Progenitor cell of endocrine pancreas (in vitro differentiated cells): ENCODE measurements at regions not wholly inside any gene's neighbourhood (a gene's known extent, or its start where the extent isn't known, plus 50 kb on each side); places are given as distances from the start of the nearest gene placed in this dataset.
"Not testable (repeated sequence)": the region's sequence is repeated elsewhere in the genome, so short reads cannot be mapped to it uniquely, and the experiment has no call there.

Experiments used
- DNase-seq: peaks from one replicate; pipeline ENCODE4 v3.0.0; 2021; ENCODE audit warnings: low spot score; ENCODE audit not compliant: unreplicated experiment
- H3K27ac Mint-ChIP-seq: 2 replicates; pipeline ENCODE4 v1.8.0; 2021; ENCODE audit warnings: mild to moderate bottlenecking, moderate library complexity, mixed read lengths
- H3K27me3 Mint-ChIP-seq: 2 replicates; pipeline ENCODE4 v1.8.0; 2021; ENCODE audit warnings: mixed read lengths
- H3K36me3 Mint-ChIP-seq: 2 replicates; pipeline ENCODE4 v1.8.0; 2022; ENCODE audit warnings: mixed read lengths; ENCODE audit not compliant: insufficient read depth
- H3K4me1 Mint-ChIP-seq: 2 replicates; pipeline ENCODE4 v1.8.0; 2021; ENCODE audit warnings: low read depth, mixed read lengths
- H3K4me3 Mint-ChIP-seq: 2 replicates; pipeline ENCODE4 v1.8.0; 2021; ENCODE audit warnings: low read depth, mild to moderate bottlenecking, moderate library complexity, mixed read lengths
- H3K9me3 Mint-ChIP-seq: 2 replicates; pipeline ENCODE4 v1.8.0; 2021; ENCODE audit warnings: low read depth, mixed read lengths
- TF ChIP-seq, protein P1 (sequence below): fragments of 200-600 bp; sonication (generic); IDR thresholded peaks from one replicate; pipeline ENCODE4 v1.5.0; 2021; ENCODE audit warnings: antibody characterized with exemption, mild to moderate bottlenecking; ENCODE audit not compliant: unreplicated experiment

DNA sequence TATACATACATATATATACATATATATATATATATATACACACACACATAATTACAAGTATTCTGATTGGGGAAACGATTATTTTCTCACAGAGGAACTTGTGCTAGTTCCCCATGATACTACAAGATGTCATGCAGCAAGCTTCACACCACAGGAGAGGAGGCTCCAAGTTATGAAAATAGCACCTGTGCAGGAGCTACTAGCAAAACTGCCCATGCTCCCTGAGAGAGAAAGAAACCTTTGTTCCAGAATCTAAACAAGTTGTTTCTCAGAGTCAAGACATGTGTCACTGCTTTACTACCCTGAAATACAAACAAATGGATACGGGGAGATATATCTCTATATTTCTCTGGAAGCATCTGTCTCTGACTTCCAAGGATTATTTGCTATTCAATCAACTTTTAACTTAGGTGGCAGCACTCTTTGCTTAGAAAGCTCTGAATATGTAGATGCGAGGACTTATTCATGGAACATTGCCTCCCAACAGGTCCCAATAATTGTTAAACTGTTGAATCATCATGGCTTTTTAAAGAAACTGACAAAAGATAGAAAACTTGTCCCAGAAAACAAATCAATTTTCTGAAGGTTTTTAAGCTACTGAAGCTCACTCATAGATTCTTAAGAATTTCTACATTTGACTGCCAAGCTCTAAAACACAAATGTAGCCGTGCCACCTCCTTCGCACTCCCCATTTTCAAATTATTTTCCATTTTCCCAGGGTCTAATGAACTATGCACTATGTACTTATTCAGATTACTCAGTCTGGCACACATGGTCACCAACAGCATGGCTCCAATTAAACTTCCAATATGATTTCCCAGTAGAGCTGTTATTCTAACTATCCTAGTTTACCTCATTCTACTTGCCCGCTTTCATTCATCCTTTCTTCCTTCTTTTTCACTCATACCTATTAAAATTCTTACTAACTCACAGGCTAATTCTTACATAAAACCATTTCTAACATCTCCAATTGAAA is 929.1 kb downstream of the LTN1 start:
- TF ChIP-seq, protein P1, sequence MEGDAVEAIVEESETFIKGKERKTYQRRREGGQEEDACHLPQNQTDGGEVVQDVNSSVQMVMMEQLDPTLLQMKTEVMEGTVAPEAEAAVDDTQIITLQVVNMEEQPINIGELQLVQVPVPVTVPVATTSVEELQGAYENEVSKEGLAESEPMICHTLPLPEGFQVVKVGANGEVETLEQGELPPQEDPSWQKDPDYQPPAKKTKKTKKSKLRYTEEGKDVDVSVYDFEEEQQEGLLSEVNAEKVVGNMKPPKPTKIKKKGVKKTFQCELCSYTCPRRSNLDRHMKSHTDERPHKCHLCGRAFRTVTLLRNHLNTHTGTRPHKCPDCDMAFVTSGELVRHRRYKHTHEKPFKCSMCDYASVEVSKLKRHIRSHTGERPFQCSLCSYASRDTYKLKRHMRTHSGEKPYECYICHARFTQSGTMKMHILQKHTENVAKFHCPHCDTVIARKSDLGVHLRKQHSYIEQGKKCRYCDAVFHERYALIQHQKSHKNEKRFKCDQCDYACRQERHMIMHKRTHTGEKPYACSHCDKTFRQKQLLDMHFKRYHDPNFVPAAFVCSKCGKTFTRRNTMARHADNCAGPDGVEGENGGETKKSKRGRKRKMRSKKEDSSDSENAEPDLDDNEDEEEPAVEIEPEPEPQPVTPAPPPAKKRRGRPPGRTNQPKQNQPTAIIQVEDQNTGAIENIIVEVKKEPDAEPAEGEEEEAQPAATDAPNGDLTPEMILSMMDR = no peak
- H3K4me1 Mint-ChIP-seq = peaks cover 4% of the 10 kb centered on the region
- no peak overlapping the region for H3K27ac Mint-ChIP-seq
- no peaks in the 10 kb centered on the region for H3K27me3 Mint-ChIP-seq
- H3K4me3 Mint-ChIP-seq = no peak overlapping the region
- no peak for DNase-seq
- H3K9me3 Mint-ChIP-seq = peaks cover 8% of the 10 kb centered on the region
- H3K36me3 Mint-ChIP-seq = no peaks in the 10 kb centered on the region

DNA sequence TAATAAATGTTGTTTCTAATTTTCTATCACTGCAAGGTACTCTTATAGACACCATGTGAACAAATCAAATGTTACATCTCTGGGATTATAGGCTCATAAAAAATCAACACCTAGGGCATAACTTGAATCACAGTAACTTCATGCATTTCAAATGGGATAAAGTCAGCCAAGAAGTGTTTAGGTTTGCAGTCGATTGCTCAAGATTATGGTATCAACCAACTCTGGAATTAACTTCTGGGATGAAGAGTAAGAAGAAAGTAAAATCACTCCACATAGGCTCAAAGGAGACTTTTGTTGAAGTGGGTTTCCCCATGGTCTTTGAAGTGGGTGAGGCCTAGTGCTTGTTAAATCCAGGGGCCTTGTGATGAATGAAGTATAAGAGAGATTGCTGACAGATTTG is 939.7 kb downstream of the LTN1 start:
- not testable (repeated sequence) for H3K36me3 Mint-ChIP-seq, H3K27ac Mint-ChIP-seq, DNase-seq, H3K4me1 Mint-ChIP-seq, H3K4me3 Mint-ChIP-seq, H3K27me3 Mint-ChIP-seq, H3K9me3 Mint-ChIP-seq

DNA sequence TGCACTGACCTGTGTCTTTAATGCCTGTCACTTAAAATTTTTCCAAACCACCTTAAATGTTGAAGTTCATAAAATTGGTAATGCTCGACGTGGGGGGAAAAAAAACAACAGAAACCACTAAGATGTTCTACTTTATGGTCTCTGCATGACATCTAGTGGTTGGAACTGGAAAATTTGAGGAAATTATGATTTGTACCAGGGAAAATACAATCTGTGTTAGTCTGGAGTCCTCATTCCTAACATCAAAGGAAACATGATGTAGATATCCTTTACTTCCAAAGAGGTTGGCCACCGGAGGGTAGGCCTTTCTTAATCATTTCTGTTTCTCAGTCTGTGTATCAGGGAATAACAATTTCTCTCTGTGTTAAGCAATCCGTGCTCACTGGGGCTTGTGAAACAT is 941.0 kb downstream of the LTN1 start:
- H3K9me3 Mint-ChIP-seq, H3K4me3 Mint-ChIP-seq, DNase-seq, H3K4me1 Mint-ChIP-seq, H3K36me3 Mint-ChIP-seq, H3K27ac Mint-ChIP-seq, H3K27me3 Mint-ChIP-seq: not testable (repeated sequence)
- TF ChIP-seq, protein P1 = peak; percentile 73

DNA sequence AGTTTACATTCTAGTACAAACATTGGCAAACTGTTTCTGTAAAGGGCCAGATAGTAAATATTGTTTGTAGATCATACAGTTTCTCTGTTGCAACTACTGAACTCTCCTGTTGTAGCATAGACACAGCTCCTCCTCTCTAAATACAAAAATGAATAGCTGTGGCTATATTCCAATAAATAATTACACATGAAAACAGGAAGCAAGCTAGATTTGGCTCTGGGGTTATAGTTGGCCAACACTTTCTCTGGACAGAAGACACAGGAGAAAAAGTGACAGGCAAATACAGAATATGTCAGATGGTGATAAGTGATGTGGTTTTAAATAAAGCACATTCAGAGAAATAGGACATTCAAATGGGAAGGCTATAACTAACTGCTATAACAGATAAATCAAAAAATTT is 957.0 kb downstream of the LTN1 start:
- H3K9me3 Mint-ChIP-seq = peaks cover 25% of the 10 kb centered on the region
- DNase-seq, H3K4me3 Mint-ChIP-seq, H3K36me3 Mint-ChIP-seq, H3K4me1 Mint-ChIP-seq, H3K27me3 Mint-ChIP-seq, H3K27ac Mint-ChIP-seq: not testable (repeated sequence)

DNA sequence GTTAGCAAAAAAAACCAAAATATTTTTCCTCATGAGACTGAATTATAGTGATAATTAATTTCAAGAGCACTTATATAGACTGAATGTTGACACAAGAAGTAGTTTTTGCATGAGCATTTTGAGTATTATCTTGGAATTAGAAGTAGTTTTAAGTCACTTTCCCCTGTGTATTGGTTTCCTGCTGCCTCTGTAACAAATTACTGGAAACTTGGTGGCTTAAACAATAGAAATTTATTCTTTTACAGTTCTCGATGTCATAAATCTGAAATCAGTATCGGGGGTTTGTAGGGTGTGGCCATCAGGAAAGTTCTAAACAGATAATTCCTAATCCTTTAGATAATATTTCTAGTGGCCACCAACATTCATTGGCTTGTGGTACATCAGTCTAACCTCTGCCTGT is 957.8 kb downstream of the LTN1 start:
- not testable (repeated sequence) for H3K27me3 Mint-ChIP-seq, H3K36me3 Mint-ChIP-seq, H3K4me3 Mint-ChIP-seq, H3K4me1 Mint-ChIP-seq, H3K27ac Mint-ChIP-seq, DNase-seq
- peaks cover 22% of the 10 kb centered on the region for H3K9me3 Mint-ChIP-seq

DNA sequence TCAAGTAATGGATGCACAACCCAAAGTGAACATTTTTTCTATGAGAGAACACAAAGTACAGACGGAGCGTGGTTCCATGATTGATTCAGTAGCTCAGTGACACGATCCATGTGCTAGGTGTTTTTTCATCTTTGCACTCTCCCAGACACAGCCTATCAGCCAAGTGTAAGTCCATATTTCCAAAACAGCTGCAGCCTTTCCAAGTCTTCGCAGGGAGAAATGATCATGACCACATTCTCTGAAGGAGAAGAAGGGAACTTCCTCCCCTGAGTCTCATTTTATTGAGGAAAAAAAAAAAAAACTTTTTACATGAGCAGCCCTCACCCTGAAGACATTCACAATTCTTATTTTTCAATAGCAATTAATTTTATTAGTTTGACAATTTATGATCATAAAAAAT is 958.3 kb downstream of the LTN1 start:
- not testable (repeated sequence) for H3K4me3 Mint-ChIP-seq, H3K4me1 Mint-ChIP-seq, H3K27ac Mint-ChIP-seq, H3K36me3 Mint-ChIP-seq, DNase-seq, H3K27me3 Mint-ChIP-seq
- peaks cover 24% of the 10 kb centered on the region for H3K9me3 Mint-ChIP-seq

DNA sequence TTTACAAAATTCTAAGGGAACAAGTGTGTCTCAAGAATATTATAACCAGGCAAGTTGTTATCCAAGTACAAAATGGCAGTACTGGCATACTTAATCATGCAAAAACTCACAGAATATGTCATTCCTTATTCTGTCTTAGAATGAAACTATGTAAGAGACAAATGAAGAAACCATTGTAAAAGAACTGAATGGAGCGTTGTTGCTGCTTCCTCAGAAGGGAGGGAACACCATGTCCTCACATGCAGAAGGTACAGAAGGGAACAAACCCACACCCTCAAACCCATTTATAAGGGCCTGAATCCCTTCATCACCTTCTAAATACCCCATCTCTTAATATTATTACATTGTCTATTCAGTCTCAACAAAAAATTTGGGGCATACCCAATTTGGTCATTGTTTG is 960.0 kb downstream of the LTN1 start:
- H3K4me3 Mint-ChIP-seq, H3K27me3 Mint-ChIP-seq, DNase-seq, H3K27ac Mint-ChIP-seq, H3K4me1 Mint-ChIP-seq, H3K36me3 Mint-ChIP-seq: not testable (repeated sequence)
- peaks cover 19% of the 10 kb centered on the region for H3K9me3 Mint-ChIP-seq

DNA sequence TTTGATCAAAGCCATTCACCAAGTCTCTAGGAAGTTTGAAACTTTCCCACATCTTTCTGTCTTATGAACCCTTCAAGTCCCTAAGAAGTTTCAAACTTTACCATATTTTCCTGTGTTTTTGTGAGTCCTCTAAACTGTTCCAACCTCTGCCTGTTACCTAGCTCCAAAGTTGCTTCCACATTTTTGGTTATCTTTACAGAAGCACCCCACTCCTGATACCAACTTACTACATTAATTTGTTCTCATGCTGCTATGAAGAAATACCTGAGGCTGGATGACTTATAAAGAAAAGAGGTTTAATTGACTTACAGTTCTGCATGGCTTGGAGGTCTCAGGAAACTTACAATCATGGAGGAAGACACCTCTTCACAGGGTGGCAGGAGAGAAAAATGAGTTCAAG is 961.6 kb downstream of the LTN1 start:
- DNase-seq, H3K4me3 Mint-ChIP-seq, H3K4me1 Mint-ChIP-seq, H3K36me3 Mint-ChIP-seq, H3K27ac Mint-ChIP-seq, H3K27me3 Mint-ChIP-seq: not testable (repeated sequence)
- peaks cover 19% of the 10 kb centered on the region for H3K9me3 Mint-ChIP-seq
